ENCODE measurements at regions not wholly inside any gene's neighbourhood (a gene's known extent, or its start where the extent isn't known, plus 50 kb on each side); places are given as distances from the start of the nearest gene placed in this dataset.

- no peaks in the 10 kb centered on the region for H3K9me3 ChIP-seq (ENCODE audit: low read depth, low read length, poor library complexity, severe bottlenecking)
- ChIA-PET CTCF (no interaction called here), POLR2A (ENCODE audit: low non-redundant PET) (interaction anchor here (0.6 kb wide), 1 partner anchor 65 kb away, joined by 3 read pairs; the partner anchor contains the start of genes KCTD16 and YIPF5)
- BruUV-seq (replicated peaks) = no TSS peak
- no peak for TF ChIP-seq CTCF (conservative IDR thresholded peaks at IDR 0.05; ENCODE audit: low read depth, low read length)
- no peak for TF ChIP-seq EZH2 (IDR thresholded peaks at IDR 0.05; ENCODE audit: borderline replicate concordance, low read depth, low read length, poor library complexity, severe bottlenecking)
- intact Hi-C loops (cut with micrococcal nuclease; ENCODE audit: unreplicated experiment) = no loop called here
- H3K4me3 ChIP-seq (ENCODE audit: low read depth, low read length, poor library complexity, severe bottlenecking) = no peak overlapping the region
- H3K4me1 ChIP-seq (ENCODE audit: insufficient read depth, low read length, poor library complexity, severe bottlenecking) = no peaks in the 10 kb centered on the region
- no peaks in the 10 kb centered on the region for H3K36me3 ChIP-seq (ENCODE audit: insufficient read depth, low read length, poor library complexity, severe bottlenecking)
- DNase-seq (ENCODE audit: low spot score) = no peak
- H3K27ac ChIP-seq (ENCODE audit: low read depth, low read length, poor library complexity, severe bottlenecking) = no peak overlapping the region
- no peaks in the 10 kb centered on the region for H3K27me3 ChIP-seq (replicated peaks; ENCODE audit: insufficient read depth, low read depth, low read length, poor library complexity)
These were observed 65.1 kb downstream of the YIPF5 start for GRCh38 chr5:144105371-144105770.

DNA sequence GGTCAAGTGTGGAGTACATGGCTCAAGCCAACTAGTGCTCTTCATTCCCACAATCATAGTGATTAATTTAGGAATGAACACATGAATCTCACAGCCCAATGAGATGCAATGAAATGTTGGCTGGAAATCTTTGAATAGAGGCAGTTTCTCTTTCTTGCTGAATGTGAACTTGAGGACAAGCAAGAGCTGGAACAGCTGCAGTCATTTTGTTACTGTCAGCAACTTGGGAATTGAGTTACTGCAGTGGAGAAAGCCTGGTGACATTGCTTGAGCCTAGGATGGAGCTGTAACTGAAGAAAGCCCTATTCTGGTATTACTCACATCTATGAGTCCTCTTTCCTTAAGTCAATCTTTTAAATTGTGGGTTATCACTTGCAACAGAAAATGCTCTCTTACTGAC lies 62.3 kb downstream of the YIPF5 start:
- Histone ChIP-seq H3K27ac (ENCODE audit: low read depth, low read length, poor library complexity, severe bottlenecking) (no peak overlapping the region), H3K4me3 (ENCODE audit: low read depth, low read length, poor library complexity, severe bottlenecking) (no peak overlapping the region), H3K9me3 (ENCODE audit: low read depth, low read length, poor library complexity, severe bottlenecking) (no peaks in the 10 kb centered on the region), H3K4me1 (ENCODE audit: insufficient read depth, low read length, poor library complexity, severe bottlenecking) (no peaks in the 10 kb centered on the region), H3K27me3 (replicated peaks; ENCODE audit: insufficient read depth, low read depth, low read length, poor library complexity) (no peaks in the 10 kb centered on the region), H3K36me3 (ENCODE audit: insufficient read depth, low read length, poor library complexity, severe bottlenecking) (no peaks in the 10 kb centered on the region)
- ChIA-PET POLR2A (ENCODE audit: low non-redundant PET) (no interaction called here), CTCF (no interaction called here)
- DNase-seq (ENCODE audit: low spot score) = no peak
- TF ChIP-seq CTCF (conservative IDR thresholded peaks at IDR 0.05; ENCODE audit: low read depth, low read length) (no peak), EZH2 (IDR thresholded peaks at IDR 0.05; ENCODE audit: borderline replicate concordance, low read depth, low read length, poor library complexity, severe bottlenecking) (no peak)
- intact Hi-C loops (cut with micrococcal nuclease; ENCODE audit: unreplicated experiment) = no loop called here
- BruUV-seq (replicated peaks) = no TSS peak
